ENCODE measurements at regions not wholly inside any gene's neighbourhood (a gene's known extent, or its start where the extent isn't known, plus 50 kb on each side); places are given as distances from the start of the nearest gene placed in this dataset.

DNA sequence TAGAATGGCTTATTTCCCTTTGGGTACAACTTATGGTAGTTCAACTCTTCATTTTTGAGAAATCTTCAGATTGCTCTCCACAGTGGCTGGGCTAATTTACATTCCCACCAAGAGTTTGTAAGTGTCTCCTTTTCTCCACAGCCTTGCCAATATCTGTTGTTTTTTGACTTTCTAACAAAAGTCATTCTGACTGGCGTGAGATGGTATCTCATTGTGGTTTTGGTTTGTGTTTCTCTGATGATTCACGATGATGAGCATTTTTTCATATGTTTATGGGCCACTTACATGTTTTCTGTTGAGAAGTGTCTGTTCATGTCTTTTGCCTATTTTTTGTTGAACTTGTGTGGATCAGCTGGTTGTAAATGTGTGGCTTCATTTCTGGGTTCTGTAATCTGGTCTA is 871.0 kb downstream of the EPHA4 start:
- no peaks in the 10 kb centered on the region for H3K79me2 ChIP-seq (ENCODE audit: insufficient read depth, low read length)
- intact Hi-C loops (cut with micrococcal nuclease; ENCODE audit: unreplicated experiment) (no loop called here), in situ Hi-C loops (cut with HindIII; ENCODE audit: extremely low pct_ligation_motif_present, low pct_unique_long_range_greater_than_20kb) (no loop called here)
- no peak overlapping the region for H3K4me2 ChIP-seq (ENCODE audit: low read depth, low read length)
- no peaks in the 10 kb centered on the region for H3K36me3 ChIP-seq (replicated peaks in 1 of 2; ENCODE audit: control insufficient read depth in 1 of 2, insufficient read depth in 2 of 2, low read length in 2 of 2)
- WGBS (ENCODE audit: low lambda C conversion rate), result 2% methylated on average over 2 of the region's 2 CpGs
- POLR2A ChIA-PET, result no interaction called here
- DNase-seq (ENCODE audit: low spot score), result no peak
- peaks cover 17% of the 10 kb centered on the region for H3K9me3 ChIP-seq (ENCODE audit: low read length)
- ATAC-seq, result no peak
- no peak overlapping the region for H3K4me3 ChIP-seq (replicated peaks in 1 of 3; ENCODE audit: insufficient read depth in 1 of 3, low read depth in 2 of 3, low read length in 3 of 3)
- H3K27me3 ChIP-seq (ENCODE audit: control insufficient read depth in 1 of 2, insufficient read depth in 2 of 2, low read length in 2 of 2), result no peaks in the 10 kb centered on the region
- no peak overlapping the region for H2AFZ ChIP-seq (ENCODE audit: low read length)
- no peaks in the 10 kb centered on the region for H4K20me1 ChIP-seq (ENCODE audit: insufficient read depth, low read length)
- H3K27ac ChIP-seq (ENCODE audit: extremely low read length, insufficient read depth, low read length), result no peak overlapping the region
- CTCF ChIA-PET (ENCODE audit: low intra/inter-chr PET ratio, low total read pairs), result no interaction called here
- BruUV-seq (replicated peaks), result no TSS peak
- no peaks in the 10 kb centered on the region for H3K4me1 ChIP-seq (ENCODE audit: insufficient read depth, low read length)
- peak; percentile 34 for FAIRE-seq
- no peak for TF ChIP-seq ZBTB20 (CRISPR knock-in tag; IDR thresholded peaks at IDR 0.05; ENCODE audit: borderline replicate concordance, low read depth)
- TF ChIP-seq POLR2A (IDR thresholded peaks at IDR 0.05; ENCODE audit: insufficient read depth in 1 of 2, low read depth in 2 of 2, low read length in 2 of 2), result no peak
- no peak for TF ChIP-seq NAIF1 (CRISPR knock-in tag; IDR thresholded peaks at IDR 0.05; ENCODE audit: borderline replicate concordance)
- no peak for TF ChIP-seq TFDP2 (CRISPR knock-in tag; IDR thresholded peaks at IDR 0.05)
- TF ChIP-seq, protein P1, sequence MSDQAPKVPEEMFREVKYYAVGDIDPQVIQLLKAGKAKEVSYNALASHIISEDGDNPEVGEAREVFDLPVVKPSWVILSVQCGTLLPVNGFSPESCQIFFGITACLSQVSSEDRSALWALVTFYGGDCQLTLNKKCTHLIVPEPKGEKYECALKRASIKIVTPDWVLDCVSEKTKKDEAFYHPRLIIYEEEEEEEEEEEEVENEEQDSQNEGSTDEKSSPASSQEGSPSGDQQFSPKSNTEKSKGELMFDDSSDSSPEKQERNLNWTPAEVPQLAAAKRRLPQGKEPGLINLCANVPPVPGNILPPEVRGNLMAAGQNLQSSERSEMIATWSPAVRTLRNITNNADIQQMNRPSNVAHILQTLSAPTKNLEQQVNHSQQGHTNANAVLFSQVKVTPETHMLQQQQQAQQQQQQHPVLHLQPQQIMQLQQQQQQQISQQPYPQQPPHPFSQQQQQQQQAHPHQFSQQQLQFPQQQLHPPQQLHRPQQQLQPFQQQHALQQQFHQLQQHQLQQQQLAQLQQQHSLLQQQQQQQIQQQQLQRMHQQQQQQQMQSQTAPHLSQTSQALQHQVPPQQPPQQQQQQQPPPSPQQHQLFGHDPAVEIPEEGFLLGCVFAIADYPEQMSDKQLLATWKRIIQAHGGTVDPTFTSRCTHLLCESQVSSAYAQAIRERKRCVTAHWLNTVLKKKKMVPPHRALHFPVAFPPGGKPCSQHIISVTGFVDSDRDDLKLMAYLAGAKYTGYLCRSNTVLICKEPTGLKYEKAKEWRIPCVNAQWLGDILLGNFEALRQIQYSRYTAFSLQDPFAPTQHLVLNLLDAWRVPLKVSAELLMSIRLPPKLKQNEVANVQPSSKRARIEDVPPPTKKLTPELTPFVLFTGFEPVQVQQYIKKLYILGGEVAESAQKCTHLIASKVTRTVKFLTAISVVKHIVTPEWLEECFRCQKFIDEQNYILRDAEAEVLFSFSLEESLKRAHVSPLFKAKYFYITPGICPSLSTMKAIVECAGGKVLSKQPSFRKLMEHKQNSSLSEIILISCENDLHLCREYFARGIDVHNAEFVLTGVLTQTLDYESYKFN (CRISPR knock-in tag; conservative IDR thresholded peaks at IDR 0.05), result no peak
- TF ChIP-seq PRMT3 (CRISPR knock-in tag; IDR thresholded peaks at IDR 0.05; ENCODE audit: borderline replicate concordance, low read depth), result no peak
- H3K9ac ChIP-seq (ENCODE audit: insufficient read depth, low read depth, low read length), result no peak overlapping the region
